H9 (cell line): ENCODE measurements at regions not wholly inside any gene's neighbourhood (a gene's known extent, or its start where the extent isn't known, plus 50 kb on each side); places are given as distances from the start of the nearest gene placed in this dataset.

Experiments used
- DNase-seq: peaks from one replicate; pipeline ENCODE4 v3.0.0-alpha.2; 2017
- H2AFZ ChIP-seq: one replicate; pipeline ENCODE4 v1.6.1; 2013; ENCODE audit warnings: mild to moderate bottlenecking, low read length, control low read depth, moderate library complexity
- H2AK5ac ChIP-seq: 2 replicates; pipeline ENCODE4 v1.6.1; 2013; ENCODE audit warnings: low read length, control low read depth, mixed read lengths; ENCODE audit not compliant: insufficient read length
- H2BK120ac ChIP-seq: one replicate; pipeline ENCODE4 v1.6.1; 2013; ENCODE audit warnings: low read depth, mild to moderate bottlenecking, low read length, control low read depth, inconsistent platforms; ENCODE audit not compliant: poor library complexity, severe bottlenecking
- H2BK12ac ChIP-seq: 2 replicates; pipeline ENCODE4 v1.6.1; 2013; ENCODE audit warnings: low read length, control low read depth, mixed read lengths, low read depth; ENCODE audit not compliant: insufficient read length
- H2BK15ac ChIP-seq: 2 replicates; pipeline ENCODE4 v1.6.1; 2013; ENCODE audit warnings: low read depth, low read length, control low read depth
- H2BK20ac ChIP-seq: one replicate; pipeline ENCODE4 v1.6.1; 2013; ENCODE audit warnings: low read depth, mild to moderate bottlenecking, low read length, control low read depth, inconsistent platforms; ENCODE audit not compliant: poor library complexity, severe bottlenecking
- H2BK5ac ChIP-seq: 2 replicates; pipeline ENCODE4 v1.6.1; 2013; ENCODE audit warnings: low read length, control low read depth, mixed read lengths; ENCODE audit not compliant: insufficient read length
- H3K14ac ChIP-seq: 2 replicates; pipeline ENCODE4 v1.6.1; 2013; ENCODE audit warnings: low read length, control low read depth; ENCODE audit not compliant: insufficient read depth
- H3K18ac ChIP-seq: 2 replicates; pipeline ENCODE4 v1.6.1; 2013; ENCODE audit warnings: low read depth, mild to moderate bottlenecking, mixed read lengths, low read length, control low read depth; ENCODE audit not compliant: insufficient read length
- H3K23ac ChIP-seq: 2 replicates; pipeline ENCODE4 v1.6.1; 2013; ENCODE audit warnings: low read length, control low read depth, mixed read lengths, low read depth; ENCODE audit not compliant: insufficient read length
- H3K23me2 ChIP-seq: 2 replicates; pipeline ENCODE4 v1.6.1; 2013; ENCODE audit warnings: low read depth, mild to moderate bottlenecking, mixed read lengths, low read length, control low read depth; ENCODE audit not compliant: insufficient read length, poor library complexity, severe bottlenecking
- H3K27ac ChIP-seq: 2 replicates; pipeline ENCODE4 v1.5.1; 2013; ENCODE audit warnings: low read length, control low read depth, mixed read lengths, low read depth; ENCODE audit not compliant: insufficient read length
- H3K27me3 ChIP-seq: 2 replicates; pipeline ENCODE4 v1.6.1; 2013; ENCODE audit warnings: low read length, control low read depth, inconsistent platforms; ENCODE audit not compliant: insufficient read depth
- H3K4ac ChIP-seq: 2 replicates; pipeline ENCODE4 v1.6.1; 2013; ENCODE audit warnings: low read depth, mild to moderate bottlenecking, control low read depth, inconsistent platforms, low read length, moderate library complexity
- H3K4me1 ChIP-seq: 2 replicates; pipeline ENCODE4 v1.6.1; 2013; ENCODE audit warnings: low read length, control low read depth, inconsistent platforms; ENCODE audit not compliant: insufficient read depth
- H3K4me2 ChIP-seq: 2 replicates; pipeline ENCODE4 v1.6.1; 2013; ENCODE audit warnings: low read length, control low read depth, mixed read lengths; ENCODE audit not compliant: insufficient read length, insufficient read depth
- H3K56ac ChIP-seq: 2 replicates; pipeline ENCODE4 v1.6.1; 2013; ENCODE audit warnings: low read depth, mild to moderate bottlenecking, mixed read lengths, low read length, control low read depth; ENCODE audit not compliant: insufficient read length
- H3K79me1 ChIP-seq: 2 replicates; pipeline ENCODE4 v1.6.1; 2013; ENCODE audit warnings: low read depth, mild to moderate bottlenecking, moderate library complexity, low read length, control low read depth, inconsistent platforms; ENCODE audit not compliant: insufficient read depth, poor library complexity, severe bottlenecking
- H3K79me2 ChIP-seq: 2 replicates; pipeline ENCODE4 v1.6.1; 2013; ENCODE audit warnings: low read length, control low read depth, inconsistent platforms; ENCODE audit not compliant: insufficient read depth
- H3K9ac ChIP-seq: 2 replicates; pipeline ENCODE4 v1.6.1; 2013; ENCODE audit warnings: low read length, control low read depth, mixed read lengths; ENCODE audit not compliant: insufficient read length; ENCODE audit errors: extremely low read depth
- H3K9me3 ChIP-seq: one replicate; pipeline ENCODE4 v1.6.1; 2013; ENCODE audit warnings: low read depth, low read length, inconsistent platforms; ENCODE audit not compliant: control insufficient read depth
- H3T11ph ChIP-seq: one replicate; pipeline ENCODE4 v1.6.1; 2013; ENCODE audit warnings: mild to moderate bottlenecking, low read length, control low read depth, inconsistent platforms
- H4K20me1 ChIP-seq: one replicate; pipeline ENCODE4 v1.6.1; 2013; ENCODE audit not compliant: control insufficient read depth, insufficient read length, insufficient read depth
- H4K5ac ChIP-seq: 2 replicates; pipeline ENCODE4 v1.6.1; 2013; ENCODE audit warnings: low read depth, mild to moderate bottlenecking, mixed read lengths, low read length, control low read depth; ENCODE audit not compliant: insufficient read length
- H4K8ac ChIP-seq: replicated peaks from 2 replicates; pipeline ENCODE4 v1.6.1; 2013; ENCODE audit warnings: low read length, control low read depth, mixed read lengths, low read depth; ENCODE audit not compliant: insufficient read length
- H4K91ac ChIP-seq: 2 replicates; pipeline ENCODE4 v1.6.1; 2013; ENCODE audit warnings: low read depth, mild to moderate bottlenecking, moderate library complexity, mixed read lengths, low read length, control low read depth; ENCODE audit not compliant: insufficient read length
- H3K27ac Mint-ChIP-seq, 3 experiments: 2 replicates in 2 of 3; 3 replicates in 1 of 3; pipeline ENCODE4 v1.8.0; 2020 to 2021; ENCODE audit warnings: mixed read lengths in 3 of 3, mild to moderate bottlenecking in 1 of 3, moderate library complexity in 1 of 3
- H3K27me3 Mint-ChIP-seq: 2 replicates; pipeline ENCODE4 v1.8.0; 2021; ENCODE audit warnings: low read depth, mild to moderate bottlenecking, moderate library complexity, mixed read lengths
- H3K36me3 Mint-ChIP-seq, 3 experiments: 2 replicates in 2 of 3; 3 replicates in 1 of 3; pipeline ENCODE4 v1.8.0; 2020 to 2021; ENCODE audit warnings: low read depth in 3 of 3, mixed read lengths in 3 of 3; ENCODE audit not compliant: insufficient read depth in 1 of 3
- H3K4me1 Mint-ChIP-seq, 2 experiments: 2 replicates each; pipeline ENCODE4 v1.8.0; 2020; ENCODE audit warnings: mixed read lengths in 2 of 2
- H3K4me3 Mint-ChIP-seq, 2 experiments: 2 replicates in 1 of 2; 3 replicates in 1 of 2; pipeline ENCODE4 v1.8.0; 2020 to 2021; ENCODE audit warnings: mild to moderate bottlenecking in 2 of 2, mixed read lengths in 2 of 2, moderate library complexity in 1 of 2
- H3K9me3 Mint-ChIP-seq, 2 experiments: 2 replicates in 1 of 2; 3 replicates in 1 of 2; pipeline ENCODE4 v1.8.0; 2020; ENCODE audit warnings: mild to moderate bottlenecking in 2 of 2, mixed read lengths in 2 of 2, moderate library complexity in 1 of 2
- CTCF ChIP-seq: fragments of 200-600 bp; sonication (generic); conservative IDR thresholded peaks from 3 replicates; pipeline ENCODE4 v1.8.0; 2021; ENCODE audit warnings: antibody characterized with exemption, mild to moderate bottlenecking
- WGBS: extraction: QIAGEN DNeasy Blood & Tissue Kit; methylation state at CpG from one replicate; pipeline ENCODE4 v1.1.7; 2013; ENCODE audit warnings: missing lambda C conversion rate, low lambda C conversion rate, mixed read lengths; ENCODE audit not compliant: insufficient read length; ENCODE audit errors: extremely low coverage; 5-methylcytosine and 5-hydroxymethylcytosine counted together

- Histone ChIP-seq H3K14ac (no peak overlapping the region), H3K79me2 (no peaks in the 10 kb centered on the region), H2BK15ac (no peak overlapping the region), H2BK20ac (no peak overlapping the region), H2AFZ (no peak overlapping the region), H3K9ac (no peak overlapping the region), H4K20me1 (no peaks in the 10 kb centered on the region), H3T11ph (no peak overlapping the region), H3K23me2 (no peaks in the 10 kb centered on the region), H4K91ac (no peak overlapping the region), H2BK120ac (no peak overlapping the region), H3K27ac (no peak overlapping the region), H3K4me2 (no peak overlapping the region), H3K56ac (no peak overlapping the region), H4K5ac (no peak overlapping the region), H3K79me1 (no peaks in the 10 kb centered on the region), H3K4me1 (peaks cover 2% of the 10 kb centered on the region; the same call in 1 of the 2 replicates), H3K9me3 (no peaks in the 10 kb centered on the region), H2AK5ac (no peak overlapping the region), H3K18ac (no peak overlapping the region), H2BK12ac (no peak overlapping the region), H3K27me3 (no peaks in the 10 kb centered on the region), H3K4ac (no peak overlapping the region), H3K23ac (no peak overlapping the region), H4K8ac (no peak overlapping the region), H2BK5ac (no peak overlapping the region)
- Mint-ChIP-seq H3K4me1 (peaks cover 47% of the 10 kb centered on the region in 2 experiments), H3K27me3 (no peaks in the 10 kb centered on the region), H3K4me3 (no peak overlapping the region), H3K27ac (no peak overlapping the region; a peak in 1 of 7 replicates), H3K36me3 (peaks cover 0 to 6% (median 5%) of the 10 kb centered on the region in 3 experiments; a peak in 4 of 7 replicates), H3K9me3 (peaks cover 0 to 6% of the 10 kb centered on the region in 2 experiments; a peak in 3 of 5 replicates)
- no peak for TF ChIP-seq CTCF
- DNase-seq, result no peak
- WGBS, result no CpG with 5 or more reads among the region's 2 CpGs
Observed at GRCh38 chr7:121795736-121796135, 77.2 kb upstream of the PTPRZ1 start.
